ENCODE measurements at regions not wholly inside any gene's neighbourhood (a gene's known extent, or its start where the extent isn't known, plus 50 kb on each side); places are given as distances from the start of the nearest gene placed in this dataset.

GRCh38 chr14:56471056-56471455 lies 108.5 kb upstream of the TMEM260 start:
- peaks cover 0 to 7% (median 0%) of the 10 kb centered on the region in 7 donors for H3K27me3 ChIP-seq (replicated peaks in 1 of 7)
- intact Hi-C loops (cut with DNase I; ENCODE audit: low total_unique reads), result loop anchor here (5.0 kb wide), 2 partner anchors 764 to 1024 kb away; no protein-coding TSS in a partner anchor
- H3K4me1 ChIP-seq, result no peaks in the 10 kb centered on the region
- 91 to 97% (median 93%) methylated on average over 6 to 8 of the region's 8 CpGs for WGBS, 5 donors
- no peaks in the 10 kb centered on the region for H3K36me3 ChIP-seq
- no peak overlapping the region for H3K27ac ChIP-seq
- TF ChIP-seq POLR2AphosphoS5 (IDR thresholded peaks at IDR 0.05) (no peak), CTCF (IDR thresholded peaks at IDR 0.05 in 8 of 11, conservative IDR thresholded peaks at IDR 0.05 in 3 of 11) (no peak), POLR2A (IDR thresholded peaks at IDR 0.05) (no peak)
- H3K9me3 ChIP-seq, result peaks cover 0 to 8% (median 0%) of the 10 kb centered on the region in 8 donors
- DNase-seq, result peak; percentile 68
- H3K4me3 ChIP-seq, result no peak overlapping the region

GRCh38 chr14:56474419-56475022 lies 105.1 kb upstream of the TMEM260 start:
- no peak for DNase-seq
- Histone ChIP-seq H3K27ac (no peak overlapping the region), H3K4me3 (no peak overlapping the region), H3K4me1 (no peaks in the 10 kb centered on the region), H3K9me3 (no peaks in the 10 kb centered on the region), H3K27me3 (replicated peaks in 1 of 7) (peaks cover 0 to 7% (median 0%) of the 10 kb centered on the region in 7 donors), H3K36me3 (no peaks in the 10 kb centered on the region)
- TF ChIP-seq CTCF (IDR thresholded peaks at IDR 0.05 in 8 of 11, conservative IDR thresholded peaks at IDR 0.05 in 3 of 11) (peak; percentile 36 to 74 (median 66)), POLR2AphosphoS5 (IDR thresholded peaks at IDR 0.05) (no peak)
- 16 to 20% (median 19%) methylated on average over 8 of the region's 8 CpGs for WGBS, 5 donors
- intact Hi-C loops (cut with DNase I; ENCODE audit: low total_unique reads), result loop anchor here (5.0 kb wide), 2 partner anchors 767 to 1027 kb away; no protein-coding TSS in a partner anchor

GRCh38 chr14:56482310-56482911 lies 97.2 kb upstream of the TMEM260 start:
- H3K27me3 ChIP-seq (replicated peaks in 1 of 7), result peaks cover 0 to 3% (median 0%) of the 10 kb centered on the region in 7 donors
- H3K4me3 ChIP-seq, result no peak overlapping the region
- no peaks in the 10 kb centered on the region for H3K36me3 ChIP-seq
- H3K27ac ChIP-seq, result no peak overlapping the region
- TF ChIP-seq POLR2AphosphoS5 (IDR thresholded peaks at IDR 0.05) (no peak), POLR2A (IDR thresholded peaks at IDR 0.05) (no peak), CTCF (IDR thresholded peaks at IDR 0.05 in 8 of 11, conservative IDR thresholded peaks at IDR 0.05 in 3 of 11) (no peak)
- DNase-seq, result no peak
- H3K4me1 ChIP-seq, result no peaks in the 10 kb centered on the region
- intact Hi-C loops (cut with DNase I; ENCODE audit: low total_unique reads), result loop anchor here (10.0 kb wide), 1 partner anchor 832 kb away; no protein-coding TSS in a partner anchor
- WGBS, 5 donors, result 68 to 80% (median 77%) methylated on average over 5 of the region's 5 CpGs
- H3K9me3 ChIP-seq, result no peaks in the 10 kb centered on the region

GRCh38 chr14:56487090-56487667 lies 92.4 kb upstream of the TMEM260 start:
- Histone ChIP-seq H3K4me1 (peaks cover 0 to 9% (median 4%) of the 10 kb centered on the region in 6 donors), H3K4me3 (no peak overlapping the region), H3K36me3 (no peaks in the 10 kb centered on the region), H3K9me3 (no peaks in the 10 kb centered on the region), H3K27ac (no peak overlapping the region), H3K27me3 (replicated peaks in 1 of 7) (no peaks in the 10 kb centered on the region)
- DNase-seq, result no peak
- TF ChIP-seq POLR2A (IDR thresholded peaks at IDR 0.05), result no peak
- peak in 1 of 11 experiments; percentile 6 for TF ChIP-seq CTCF (IDR thresholded peaks at IDR 0.05 in 8 of 11, conservative IDR thresholded peaks at IDR 0.05 in 3 of 11)
- no peak for TF ChIP-seq POLR2AphosphoS5 (IDR thresholded peaks at IDR 0.05)
- intact Hi-C loops (cut with DNase I; ENCODE audit: low total_unique reads), result loop anchor here (10.0 kb wide), 1 partner anchor 828 kb away; no protein-coding TSS in a partner anchor
- WGBS, 5 donors, result 61 to 70% (median 66%) methylated on average over 4 of the region's 4 CpGs

Data from spleen (tissue), 11 donors.